SKM-1 (cell line): ENCODE measurements at regions not wholly inside any gene's neighbourhood (a gene's known extent, or its start where the extent isn't known, plus 50 kb on each side); places are given as distances from the start of the nearest gene placed in this dataset.
"Not testable (repeated sequence)": the region's sequence is repeated elsewhere in the genome, so short reads cannot be mapped to it uniquely, and the experiment has no call there.

ENCODE experiments used
- DNase-seq: peaks from one replicate; lab custom pipeline; 2025; ENCODE audit not compliant: unreplicated experiment; lab: John Stamatoyannopoulos, UW

DNA sequence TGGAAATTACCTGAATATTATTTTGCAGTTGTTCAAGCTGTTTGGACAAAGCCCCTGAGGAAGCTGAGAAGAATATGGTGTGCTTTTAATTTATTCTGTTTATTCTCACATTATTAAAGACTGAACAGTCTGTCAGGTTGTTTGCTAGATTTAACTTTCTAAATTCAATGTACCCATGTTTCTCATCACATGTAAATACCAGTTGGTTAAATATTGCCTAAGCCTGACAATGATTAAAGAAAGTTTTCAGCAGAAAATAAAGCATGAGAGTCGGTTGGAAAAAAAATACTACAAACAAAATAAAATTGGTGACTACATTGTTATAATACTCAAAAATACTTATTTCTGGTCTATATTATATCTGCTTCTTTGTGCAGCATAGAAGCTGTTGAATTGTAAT is 1974.7 kb downstream of the ARAP2 start:
- DNase-seq = no peak

DNA sequence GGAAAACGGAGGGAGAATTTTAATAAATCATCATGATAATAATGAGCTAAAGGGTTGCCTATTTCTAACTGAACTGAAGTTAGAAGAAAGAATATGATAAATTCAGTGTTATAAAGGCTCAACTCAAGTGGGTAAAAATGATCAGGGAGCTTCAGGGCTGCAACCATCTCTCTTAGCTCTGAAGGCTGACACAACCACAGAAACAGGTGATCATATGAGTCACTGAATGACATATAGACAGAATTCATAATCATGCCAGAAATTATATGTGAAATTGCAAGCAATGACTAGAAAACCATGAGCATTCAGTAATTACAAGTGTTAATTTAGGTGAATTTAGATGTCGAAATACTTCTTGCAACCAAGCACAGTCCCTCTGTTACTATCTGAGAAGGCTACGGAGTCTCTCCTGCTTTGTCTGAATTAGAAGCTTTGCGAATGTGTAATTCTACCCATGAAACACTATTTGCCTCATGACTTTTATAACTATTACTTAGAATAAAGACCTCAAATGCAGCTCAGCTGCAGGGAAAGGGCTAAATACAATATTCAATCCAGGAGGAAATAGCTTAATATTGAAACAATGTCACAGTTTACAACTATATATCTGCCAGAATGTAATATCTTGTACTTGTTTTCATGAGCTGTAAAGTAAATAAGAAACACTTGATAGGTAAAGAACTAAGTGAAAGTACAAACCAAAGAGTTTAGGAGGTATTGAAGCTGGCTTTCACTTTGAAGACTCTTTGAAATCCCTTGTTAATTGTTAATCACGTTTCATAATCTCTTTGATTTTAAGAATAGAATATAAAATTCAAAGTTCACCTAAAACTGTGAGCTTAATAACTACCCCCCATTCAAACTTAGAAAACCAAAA is 1972.6 kb downstream of the ARAP2 start:
- no peak for DNase-seq

GRCh38 chr4:34279011-34279410 is 1965.3 kb downstream of the ARAP2 start:
- no peak for DNase-seq

DNA sequence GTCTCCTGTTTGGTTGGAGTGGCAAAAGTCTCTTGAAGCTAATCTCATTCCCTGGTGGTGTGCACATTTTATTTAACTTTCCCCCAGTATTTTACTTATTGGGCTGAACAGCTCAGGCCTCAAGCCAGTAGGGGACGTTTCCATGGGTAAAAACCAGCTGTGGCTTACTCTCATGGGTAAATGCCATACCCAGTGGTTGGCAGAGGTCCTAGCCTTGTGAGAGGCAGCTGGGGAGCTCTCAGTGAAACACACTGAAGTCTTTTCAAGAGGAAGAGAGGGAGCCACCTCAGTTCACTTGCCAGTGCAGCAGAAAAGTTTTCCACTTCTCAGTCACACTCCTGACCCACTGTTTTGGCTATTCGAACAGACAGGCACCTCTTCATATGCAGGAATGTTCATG is 1964.2 kb downstream of the ARAP2 start:
- no peak for DNase-seq

- no peak for DNase-seq
Measured at GRCh38 chr4:34281826-34282225, 1962.5 kb downstream of the ARAP2 start.

GRCh38 chr4:34289489-34289888 is 1954.8 kb downstream of the ARAP2 start:
- no peak for DNase-seq

DNA sequence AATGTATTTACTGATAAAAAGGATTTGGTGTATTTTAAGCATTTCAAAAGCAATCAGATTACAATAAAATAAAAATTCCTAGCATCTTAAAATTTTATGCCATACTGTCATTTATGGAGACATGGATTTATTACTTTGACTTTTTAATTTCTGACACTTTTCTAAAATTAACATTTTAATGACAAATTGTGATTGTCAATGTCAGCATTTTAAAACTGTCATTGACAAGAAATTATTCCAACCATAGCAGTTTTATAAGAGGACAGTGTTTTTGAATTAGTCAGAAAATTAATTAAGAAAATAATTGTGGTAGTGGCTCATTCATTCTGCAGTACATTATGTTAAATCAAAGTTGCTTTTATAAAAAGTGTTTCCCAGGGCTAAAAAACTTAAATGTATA is 1954.4 kb downstream of the ARAP2 start:
- no peak for DNase-seq

DNA sequence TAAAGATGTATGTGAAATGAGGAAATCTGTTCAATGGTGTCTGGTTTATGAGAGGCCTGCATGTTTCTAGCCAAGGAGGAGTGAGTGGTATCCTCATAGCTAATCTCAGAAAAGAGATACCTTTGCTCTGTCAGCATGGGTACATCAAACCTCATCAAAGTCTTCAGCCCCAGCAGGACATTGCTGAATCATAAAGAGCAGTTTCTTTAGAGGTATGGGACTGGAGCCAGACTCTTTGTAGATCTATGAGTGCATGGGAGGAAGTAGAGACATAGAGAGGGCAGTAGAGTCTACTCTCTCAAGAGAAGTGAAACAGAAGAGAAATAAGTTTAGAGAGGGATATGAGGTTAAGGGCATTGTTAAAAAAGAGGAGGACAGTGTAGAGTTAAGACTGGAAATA is 1950.9 kb downstream of the ARAP2 start:
- DNase-seq = no peak

DNA sequence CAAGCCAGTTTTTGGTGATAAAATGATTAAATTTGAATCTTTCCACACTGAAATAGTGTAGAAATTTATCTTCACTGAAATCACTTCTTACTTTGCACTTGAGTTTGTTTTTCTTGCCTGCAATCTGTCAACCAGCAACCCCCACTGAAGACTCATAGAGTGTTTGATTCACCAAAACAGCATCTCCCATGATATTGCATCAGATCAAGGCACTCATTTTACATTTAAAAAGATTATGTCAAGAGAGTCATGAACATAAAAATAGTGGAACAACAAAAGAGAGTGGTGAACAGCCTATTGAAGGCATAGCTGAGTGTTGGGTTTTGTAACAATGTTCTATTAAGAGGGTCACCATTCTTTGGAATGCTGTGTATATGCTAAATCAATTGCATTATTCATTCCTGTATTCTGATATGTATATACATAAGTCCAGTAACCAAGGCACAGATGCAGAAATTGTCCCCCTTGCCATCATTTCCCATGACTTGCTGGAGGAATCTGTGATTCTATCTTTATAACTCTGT is 1934.9 kb downstream of the ARAP2 start:
- DNase-seq = no peak

DNA sequence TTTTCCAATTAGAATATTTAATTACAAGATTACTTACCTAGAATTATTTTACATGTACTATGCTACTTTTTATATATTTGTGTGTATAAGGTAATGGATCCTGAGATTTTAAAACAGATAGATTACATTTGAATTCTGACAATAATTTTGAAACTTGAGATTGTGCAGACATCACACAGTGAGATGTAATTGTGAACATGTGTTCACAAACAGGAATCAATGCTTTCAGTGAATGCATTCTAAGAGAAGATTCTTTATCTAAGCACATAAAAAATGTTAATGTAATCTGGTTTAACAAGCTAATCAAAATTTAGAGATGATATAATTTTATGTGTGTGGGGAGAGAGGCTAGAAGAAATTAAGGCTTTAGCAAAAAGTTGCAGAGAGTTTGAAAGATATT is 1925.5 kb downstream of the ARAP2 start:
- no peak for DNase-seq

GRCh38 chr4:34323549-34324320 is 1920.6 kb downstream of the ARAP2 start:
- no peak for DNase-seq

GRCh38 chr4:34328939-34329338 is 1915.4 kb downstream of the ARAP2 start:
- no peak for DNase-seq

DNA sequence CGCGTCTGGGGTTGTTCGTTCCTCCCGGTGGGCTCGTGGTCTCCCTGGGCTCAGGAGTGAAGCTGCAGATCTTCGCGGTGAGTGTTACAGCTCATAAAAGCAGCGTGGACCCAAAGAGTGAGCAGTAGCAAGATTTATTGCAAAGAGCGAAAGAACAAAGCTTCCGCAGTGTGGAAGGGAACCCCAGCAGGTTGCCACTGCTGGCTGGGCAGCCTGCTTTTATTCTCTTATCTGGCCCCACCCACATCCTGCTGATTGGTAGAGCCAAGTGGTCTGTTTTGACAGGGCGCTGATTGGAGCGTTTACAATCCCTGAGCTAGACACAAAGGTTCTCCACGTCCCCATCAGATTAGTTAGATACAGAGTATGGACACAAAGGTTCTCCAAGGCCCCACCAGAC is 1909.2 kb downstream of the ARAP2 start:
- DNase-seq = not testable (repeated sequence)

DNA sequence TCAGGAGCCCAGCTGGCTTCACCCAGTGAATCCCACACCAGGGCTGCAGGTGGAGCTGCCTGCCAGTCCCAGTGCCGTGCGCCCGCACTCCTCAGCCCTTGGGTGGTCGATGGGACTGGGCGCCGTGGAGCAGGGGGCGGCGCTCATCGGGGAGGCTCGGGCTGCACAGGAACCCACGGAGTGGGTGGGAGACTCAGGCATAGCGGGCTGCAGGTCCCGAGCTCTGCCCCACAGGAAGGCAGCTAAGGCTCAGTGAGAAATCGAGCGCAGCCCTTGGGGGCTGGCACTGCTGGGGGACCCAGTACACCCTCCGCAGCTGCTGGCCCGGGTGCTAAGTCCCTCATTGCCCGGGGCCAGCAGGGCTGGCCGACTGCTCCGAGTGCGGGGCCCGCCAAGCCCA is 1908.8 kb downstream of the ARAP2 start:
- not testable (repeated sequence) for DNase-seq

DNA sequence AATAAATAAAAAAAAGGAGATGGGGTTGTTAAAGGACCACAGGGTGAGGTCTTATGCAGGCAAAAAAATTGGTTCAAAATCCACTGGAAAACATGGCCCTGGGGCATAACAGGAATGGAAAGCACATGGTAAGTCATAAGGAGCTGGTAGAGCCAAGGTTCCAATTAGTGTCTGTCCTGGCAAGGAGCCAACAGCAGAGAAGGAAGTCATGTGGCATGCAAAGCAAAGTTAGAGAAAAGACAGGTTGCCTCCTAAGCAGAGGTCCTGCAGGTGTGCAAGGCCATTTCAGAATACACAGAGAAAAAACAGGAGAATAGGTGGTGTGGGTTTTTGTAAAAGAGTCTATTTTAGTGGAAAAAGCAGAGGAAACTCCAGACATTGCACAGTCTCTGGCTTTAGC is 1881.7 kb downstream of the ARAP2 start:
- no peak for DNase-seq

- no peak for DNase-seq
Measured at GRCh38 chr4:34363842-34364241, 1880.5 kb downstream of the ARAP2 start.

DNA sequence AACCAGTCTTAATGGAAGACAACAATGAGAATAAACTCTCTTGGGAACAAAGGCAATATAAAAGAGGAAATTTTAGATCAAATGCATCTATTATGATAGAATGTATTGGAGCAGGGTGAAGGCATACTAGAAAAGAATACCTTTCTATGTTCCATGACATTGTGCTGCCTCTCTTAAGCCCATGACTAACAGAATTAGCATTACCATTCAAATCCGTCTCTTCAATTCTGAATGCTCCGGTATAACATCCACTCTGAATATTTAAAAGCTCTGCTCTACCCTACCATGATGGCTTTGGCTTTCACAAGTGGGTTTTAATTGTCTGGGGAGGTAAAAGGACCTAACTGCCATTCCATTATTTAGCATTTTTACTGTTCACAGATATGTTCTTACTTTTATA is 1878.4 kb downstream of the ARAP2 start:
- DNase-seq = no peak

DNA sequence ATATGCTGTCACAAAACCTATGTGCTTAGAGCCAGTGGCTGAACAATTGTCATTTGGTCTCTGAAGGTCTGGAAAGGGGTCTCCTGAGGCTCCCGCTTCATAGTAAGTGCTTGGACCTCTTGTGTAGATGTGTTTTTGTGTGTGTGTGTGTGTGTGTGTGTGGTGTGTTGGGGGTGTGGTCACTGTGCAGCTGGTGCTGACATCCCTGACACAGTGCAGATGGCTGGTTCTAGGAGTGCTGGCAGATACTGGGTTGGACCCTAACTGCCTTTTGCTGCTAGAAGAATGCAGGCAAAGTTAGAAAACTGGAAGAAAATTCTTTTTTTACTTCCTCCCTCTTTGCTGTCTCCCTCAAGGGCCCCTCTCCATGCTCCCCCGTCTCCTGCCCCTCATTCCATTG is 1872.6 kb downstream of the ARAP2 start:
- DNase-seq = no peak

DNA sequence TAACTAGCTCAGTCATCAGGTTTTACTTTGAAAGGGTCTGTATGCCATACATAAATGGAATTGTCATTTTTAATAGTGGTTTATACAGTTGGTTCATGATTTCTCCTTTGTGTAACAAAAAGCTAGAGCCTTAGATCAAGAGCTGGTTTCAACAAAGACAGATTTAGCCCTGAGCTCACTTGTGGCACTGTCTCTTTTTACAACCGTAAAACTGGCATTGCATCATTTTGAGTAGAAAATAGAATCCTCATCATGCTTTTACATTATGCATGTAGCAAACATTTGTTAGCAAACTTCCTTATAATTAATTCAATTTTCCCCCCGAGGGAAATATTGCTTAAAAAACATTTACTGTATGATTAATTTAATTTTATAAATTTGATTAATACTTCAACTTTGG is 1871.5 kb downstream of the ARAP2 start:
- no peak for DNase-seq

GRCh38 chr4:34373456-34373855 is 1870.9 kb downstream of the ARAP2 start:
- DNase-seq = no peak

DNA sequence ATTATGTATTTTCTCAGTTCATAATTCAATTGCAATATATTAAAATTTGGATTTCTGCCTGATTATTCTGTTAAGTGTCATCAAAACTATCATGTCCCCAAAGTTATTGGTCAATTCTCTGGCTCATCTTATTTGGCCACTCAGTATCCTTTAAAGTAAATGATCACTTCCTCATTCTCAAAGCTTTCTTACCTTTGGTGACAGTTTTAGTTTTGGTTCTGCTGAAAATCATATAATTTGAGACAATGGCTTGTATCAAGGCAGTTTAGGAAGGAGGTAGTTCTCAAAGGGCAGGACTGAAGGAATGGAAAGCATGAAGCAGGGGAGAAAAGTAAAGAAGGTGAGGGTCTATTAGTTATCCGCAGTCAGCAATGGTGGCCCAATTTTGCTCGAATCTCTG is 1832.1 kb downstream of the ARAP2 start:
- no peak for DNase-seq

GRCh38 chr4:34412911-34413310 is 1831.4 kb downstream of the ARAP2 start:
- DNase-seq = no peak
